GM10266 (cell line): ENCODE measurements at regions not wholly inside any gene's neighbourhood (a gene's known extent, or its start where the extent isn't known, plus 50 kb on each side); places are given as distances from the start of the nearest gene placed in this dataset.

Experiments
- DNase-seq: peaks from one replicate; pipeline ENCODE4 v3.0.0; 2012; ENCODE audit errors: extremely low spot score
- TF ChIP-seq, protein P1 (sequence below): IDR thresholded peaks from 2 replicates; pipeline ENCODE4 v1.5.1; 2012; ENCODE audit warnings: mild to moderate bottlenecking, low read depth; ENCODE audit not compliant: control insufficient read depth, insufficient read depth; ENCODE audit errors: missing control alignments

GRCh38 chr2:154908327-154908726, 209.8 kb downstream of the KCNJ3 start:
- TF ChIP-seq, protein P1, sequence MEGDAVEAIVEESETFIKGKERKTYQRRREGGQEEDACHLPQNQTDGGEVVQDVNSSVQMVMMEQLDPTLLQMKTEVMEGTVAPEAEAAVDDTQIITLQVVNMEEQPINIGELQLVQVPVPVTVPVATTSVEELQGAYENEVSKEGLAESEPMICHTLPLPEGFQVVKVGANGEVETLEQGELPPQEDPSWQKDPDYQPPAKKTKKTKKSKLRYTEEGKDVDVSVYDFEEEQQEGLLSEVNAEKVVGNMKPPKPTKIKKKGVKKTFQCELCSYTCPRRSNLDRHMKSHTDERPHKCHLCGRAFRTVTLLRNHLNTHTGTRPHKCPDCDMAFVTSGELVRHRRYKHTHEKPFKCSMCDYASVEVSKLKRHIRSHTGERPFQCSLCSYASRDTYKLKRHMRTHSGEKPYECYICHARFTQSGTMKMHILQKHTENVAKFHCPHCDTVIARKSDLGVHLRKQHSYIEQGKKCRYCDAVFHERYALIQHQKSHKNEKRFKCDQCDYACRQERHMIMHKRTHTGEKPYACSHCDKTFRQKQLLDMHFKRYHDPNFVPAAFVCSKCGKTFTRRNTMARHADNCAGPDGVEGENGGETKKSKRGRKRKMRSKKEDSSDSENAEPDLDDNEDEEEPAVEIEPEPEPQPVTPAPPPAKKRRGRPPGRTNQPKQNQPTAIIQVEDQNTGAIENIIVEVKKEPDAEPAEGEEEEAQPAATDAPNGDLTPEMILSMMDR, result no peak
- DNase-seq, result no peak
